HG03469 (cell line): ENCODE measurements at regions not wholly inside any gene's neighbourhood (a gene's known extent, or its start where the extent isn't known, plus 50 kb on each side); places are given as distances from the start of the nearest gene placed in this dataset.
"Not testable (repeated sequence)": the region's sequence is repeated elsewhere in the genome, so short reads cannot be mapped to it uniquely, and the experiment has no call there.

Experiments
- ATAC-seq: cut with Tn5 transposase; IDR thresholded peaks from one replicate; pipeline ENCODE4 v1.9.1; 2021; ENCODE audit warnings: mild to moderate bottlenecking, moderate library complexity, moderate number of reproducible peaks; ENCODE audit not compliant: unreplicated experiment

DNA sequence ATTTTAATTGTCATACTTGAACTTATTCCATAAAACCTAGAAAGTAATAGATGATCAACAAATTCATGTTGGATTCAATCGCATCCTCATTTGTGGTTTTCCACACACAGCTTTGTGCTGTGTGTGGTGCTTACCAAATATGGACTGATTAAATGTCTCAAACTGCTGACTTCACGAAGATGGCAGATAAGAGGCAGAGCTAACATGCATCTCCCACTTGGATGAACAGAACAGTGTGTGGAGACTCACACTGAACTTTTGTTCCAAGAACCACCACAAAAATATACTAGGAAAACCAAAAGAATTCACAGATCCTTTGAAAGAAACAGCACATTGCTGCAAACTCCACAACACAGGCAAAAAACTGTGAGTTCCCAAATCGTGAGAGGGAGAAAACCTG, 603.7 kb downstream of the TENT5A start:
- ATAC-seq = no peak

DNA sequence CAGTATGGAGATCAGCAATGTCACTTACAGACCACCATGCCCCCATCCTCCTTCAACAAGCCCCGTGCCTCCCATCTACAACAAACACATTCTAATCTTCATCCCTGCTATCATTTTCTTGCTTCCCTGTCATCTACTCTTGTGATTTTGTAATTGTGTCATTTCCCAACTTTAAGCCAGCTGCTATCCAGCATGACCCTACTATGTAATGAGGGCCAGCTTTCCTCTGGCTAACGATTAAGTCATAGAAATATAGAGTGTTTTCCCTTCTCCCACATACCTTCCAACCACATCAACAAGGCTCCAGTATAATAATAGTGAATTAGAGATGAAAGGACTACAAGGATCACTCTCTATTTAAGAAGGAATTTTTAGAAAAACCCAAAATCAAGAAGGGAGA, 607.0 kb downstream of the TENT5A start:
- no peak for ATAC-seq

DNA sequence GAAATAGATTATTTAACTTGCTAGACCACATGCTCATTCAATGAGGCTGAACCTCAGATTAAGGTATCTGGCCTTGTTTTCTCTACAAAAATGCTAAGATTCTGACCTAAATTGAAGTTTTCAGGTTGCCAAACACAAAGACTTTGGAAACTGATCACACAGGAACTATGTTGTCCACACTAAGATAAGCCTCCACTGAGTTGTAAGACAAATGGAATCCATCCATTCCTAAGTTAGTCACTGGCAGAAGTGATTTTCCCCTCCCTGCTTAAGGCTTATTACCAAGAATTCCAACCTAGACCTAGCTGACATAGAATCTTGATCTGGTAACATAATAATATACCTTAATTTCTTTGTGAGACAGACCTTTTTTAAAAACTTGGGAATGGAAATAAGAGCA, 608.1 kb downstream of the TENT5A start:
- no peak for ATAC-seq

DNA sequence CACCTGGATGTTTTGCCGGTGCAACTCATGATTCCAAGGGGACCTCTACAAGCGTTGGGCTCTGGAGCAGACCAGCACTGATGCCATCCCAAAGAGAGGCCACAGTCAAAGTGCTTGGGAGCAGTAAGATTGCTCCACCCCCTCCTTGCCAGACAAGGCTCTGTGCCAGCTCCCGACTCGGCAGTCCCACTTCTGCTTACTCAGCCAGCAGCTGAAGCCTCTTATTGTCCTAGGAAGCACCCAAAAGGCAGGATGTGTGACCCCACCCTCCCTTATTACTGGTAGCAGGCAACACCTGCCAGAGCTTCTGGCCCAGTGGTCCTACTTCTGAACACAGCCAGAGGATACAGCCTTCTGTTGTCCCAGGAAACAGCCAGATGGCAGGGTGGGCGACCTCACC, 614.2 kb downstream of the TENT5A start:
- no peak for ATAC-seq

DNA sequence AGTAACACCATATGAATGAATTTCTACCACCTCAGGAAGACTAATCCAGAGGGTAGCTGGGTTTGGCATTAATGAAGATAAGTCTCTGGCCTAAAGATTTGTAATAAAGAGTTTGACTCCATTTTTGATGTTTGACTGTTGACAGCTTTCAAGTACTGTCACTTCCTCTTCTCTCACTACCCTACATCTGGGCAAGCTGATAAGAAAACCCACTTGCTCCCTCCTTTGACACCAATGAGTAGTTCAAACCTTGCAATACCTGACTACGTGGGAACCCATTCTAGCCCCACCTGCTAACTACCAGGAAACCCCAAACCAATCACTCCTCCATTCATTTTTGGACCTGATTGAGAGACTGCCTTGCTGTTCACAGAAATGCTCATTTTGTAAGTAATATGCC, 621.5 kb downstream of the TENT5A start:
- ATAC-seq = no peak

DNA sequence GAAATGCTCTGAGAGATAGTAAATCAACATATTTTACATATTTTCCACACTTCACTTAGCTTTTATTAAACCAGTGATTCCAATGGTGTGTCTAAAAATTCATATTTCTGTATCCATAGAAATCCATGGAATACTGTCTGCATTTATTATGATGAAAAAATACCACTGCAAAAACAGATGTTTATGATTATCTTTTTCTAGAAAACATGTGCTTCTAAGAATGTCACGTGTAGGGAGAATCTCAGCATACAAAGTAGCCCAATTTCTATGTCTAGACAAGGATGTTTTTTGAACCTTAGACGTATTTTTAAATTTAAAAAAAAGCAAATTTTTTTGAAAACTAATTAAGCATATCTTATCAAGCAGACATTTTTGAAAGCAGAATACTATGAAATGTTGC, 622.4 kb downstream of the TENT5A start:
- no peak for ATAC-seq

DNA sequence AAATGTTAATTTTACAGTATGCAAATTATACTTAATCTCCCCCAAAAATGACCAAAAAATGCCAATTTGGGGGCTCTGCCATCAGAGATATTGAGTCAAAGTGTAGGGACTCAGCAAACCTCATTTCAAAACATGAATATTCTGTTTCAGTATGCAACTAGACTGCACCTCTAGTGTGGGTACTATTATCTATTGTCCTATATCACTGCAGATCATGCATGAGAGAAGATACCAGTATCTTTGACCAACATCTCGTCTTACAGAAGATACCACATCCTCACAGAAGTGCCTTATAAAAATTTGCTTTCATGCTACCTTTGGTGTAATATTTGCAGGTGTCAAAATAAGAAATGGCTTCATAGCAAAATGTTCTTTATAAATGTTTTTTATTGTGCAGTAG, 623.8 kb downstream of the TENT5A start:
- no peak for ATAC-seq

DNA sequence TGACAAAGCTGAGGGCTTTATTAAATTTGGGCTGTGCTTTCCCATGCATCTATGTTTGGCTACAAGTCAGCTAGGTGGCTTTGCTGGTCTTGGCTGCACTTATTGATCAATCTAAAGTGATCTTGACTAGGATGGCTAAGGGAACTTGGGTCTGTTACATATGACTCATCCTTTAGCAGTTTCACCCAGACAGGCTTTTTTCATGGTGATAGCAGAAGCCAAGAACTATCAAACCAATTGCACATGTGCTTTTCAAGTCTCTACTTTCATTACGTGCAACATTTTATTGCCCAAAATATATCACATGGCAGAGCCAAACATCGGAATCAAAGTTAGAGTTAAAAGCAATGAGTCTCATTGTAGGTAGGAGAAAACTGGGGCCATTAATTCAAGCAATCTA, 626.3 kb downstream of the TENT5A start:
- no peak for ATAC-seq

DNA sequence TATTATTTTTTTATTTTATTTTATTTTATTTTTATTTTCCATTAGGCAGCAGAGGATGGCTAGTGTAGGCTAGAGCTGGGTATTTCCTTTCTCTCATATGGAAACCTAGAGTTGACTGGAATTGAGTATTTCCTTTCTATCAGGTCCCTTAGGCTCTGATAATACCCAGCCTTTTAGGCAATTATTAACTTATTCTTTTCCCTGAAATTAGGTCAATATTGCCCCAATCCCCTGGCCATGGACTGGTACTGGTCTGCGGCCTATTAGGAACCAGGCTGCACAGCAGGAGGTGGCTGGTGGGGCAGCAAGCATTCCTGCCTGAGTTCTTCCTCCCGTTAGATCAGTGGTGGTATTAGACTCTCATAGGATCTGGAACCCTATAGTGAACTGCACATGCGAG, 632.2 kb downstream of the TENT5A start:
- no peak for ATAC-seq

DNA sequence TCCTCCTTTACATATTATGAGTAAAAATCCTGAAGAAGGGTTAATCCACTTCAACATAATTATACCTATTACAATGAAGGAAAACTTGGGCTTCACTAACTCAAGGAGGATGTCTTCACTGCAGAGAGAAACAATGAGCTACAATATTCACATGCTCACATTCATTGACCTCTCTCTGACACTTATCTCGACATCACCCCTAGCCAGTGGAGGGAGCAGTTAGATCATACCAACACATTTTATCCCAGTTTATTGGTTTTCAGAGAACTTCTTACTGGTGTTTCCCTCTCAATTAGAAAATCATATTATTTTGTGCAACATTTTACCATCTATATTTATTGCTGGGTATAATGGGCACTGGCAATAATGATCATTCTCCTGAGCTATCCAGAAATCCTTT, 646.5 kb downstream of the TENT5A start:
- ATAC-seq = no peak

DNA sequence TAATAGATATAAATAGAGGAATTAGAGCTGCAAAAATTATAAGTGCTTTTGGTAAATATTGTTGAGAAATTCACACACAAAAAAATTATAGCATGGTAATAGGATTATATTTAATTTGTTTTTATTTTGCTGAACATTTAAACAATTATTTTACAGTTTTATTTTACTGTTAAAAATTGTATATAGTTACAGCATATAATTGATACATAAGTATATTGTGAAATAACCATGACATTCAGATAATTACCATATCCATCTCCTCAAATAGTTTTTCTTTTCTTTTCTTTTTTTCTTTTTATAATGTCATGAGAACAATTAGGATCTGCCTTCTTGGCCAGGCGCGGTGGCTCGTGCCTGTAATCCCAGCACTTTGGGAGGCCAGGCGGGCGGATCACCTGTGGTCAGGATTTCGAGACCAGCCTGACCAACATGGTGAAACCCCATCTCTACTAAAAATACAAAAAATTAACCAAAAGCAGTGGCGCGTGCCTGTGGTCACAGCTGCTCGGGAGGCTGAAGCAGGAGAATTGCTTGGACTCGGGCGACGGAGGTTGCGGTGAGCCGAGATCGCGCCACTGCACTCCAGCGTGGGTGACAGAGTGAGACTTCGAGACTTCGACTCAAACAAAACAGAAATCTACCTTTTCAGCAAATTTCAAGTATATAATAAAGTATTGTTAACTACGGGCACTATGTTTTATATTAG, 654.2 kb downstream of the TENT5A start:
- no peak for ATAC-seq

DNA sequence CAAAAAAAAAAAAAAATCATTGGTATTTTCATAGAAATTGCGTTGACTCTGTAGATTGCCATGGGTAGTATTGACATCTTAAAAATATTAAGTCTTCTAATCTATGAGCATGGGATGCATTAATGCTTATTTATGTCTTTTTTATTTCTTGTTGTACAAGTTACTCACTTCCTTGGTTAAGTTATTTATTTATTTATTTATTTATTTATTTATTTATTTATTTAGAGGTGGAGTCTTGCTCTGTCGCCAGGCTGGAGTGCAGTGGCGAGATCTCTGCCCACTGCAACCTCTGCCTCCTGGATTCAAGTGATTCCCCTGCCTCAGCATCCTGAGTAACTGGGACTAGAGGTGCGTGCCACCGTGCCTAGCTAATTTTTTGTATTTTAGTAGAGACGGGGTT, 656.0 kb downstream of the TENT5A start:
- not testable (repeated sequence) for ATAC-seq

DNA sequence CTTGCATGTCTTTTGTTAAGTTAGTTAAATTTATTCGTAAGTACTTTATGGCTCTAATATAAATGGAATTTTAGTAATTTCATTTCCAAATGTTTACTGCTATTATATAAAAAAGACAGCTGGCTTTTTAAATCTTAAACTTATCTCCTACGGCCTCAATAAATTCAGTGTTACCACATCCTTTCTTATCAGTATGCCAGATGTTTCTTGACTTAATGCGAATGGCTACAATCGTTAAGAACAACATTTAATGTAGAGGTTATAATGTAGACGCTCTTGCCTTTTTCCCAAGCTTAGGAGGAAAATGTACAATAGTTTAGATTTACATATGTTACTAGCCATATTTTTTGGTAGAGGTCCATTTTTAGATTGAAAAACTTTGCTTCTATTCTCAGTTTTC, 659.4 kb downstream of the TENT5A start:
- no peak for ATAC-seq

DNA sequence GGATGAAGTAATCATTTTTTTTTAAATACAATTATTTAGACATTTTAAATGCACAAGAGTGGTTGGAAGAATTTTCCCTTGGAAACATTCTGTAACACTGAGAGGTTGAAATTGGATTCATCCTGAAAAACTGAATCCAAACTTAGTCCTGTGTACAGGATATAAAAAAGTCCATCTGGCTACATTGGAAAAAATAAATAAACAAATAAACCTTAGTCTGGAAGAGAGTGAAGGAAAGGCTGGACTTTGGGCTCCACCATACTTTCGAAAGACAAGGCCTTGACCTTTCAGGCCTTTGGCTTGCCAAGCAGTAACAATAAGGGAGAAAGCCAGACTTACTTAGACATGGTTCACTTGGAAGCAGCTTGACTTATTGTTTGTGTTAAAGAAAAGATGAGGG, 664.3 kb downstream of the TENT5A start:
- no peak for ATAC-seq

DNA sequence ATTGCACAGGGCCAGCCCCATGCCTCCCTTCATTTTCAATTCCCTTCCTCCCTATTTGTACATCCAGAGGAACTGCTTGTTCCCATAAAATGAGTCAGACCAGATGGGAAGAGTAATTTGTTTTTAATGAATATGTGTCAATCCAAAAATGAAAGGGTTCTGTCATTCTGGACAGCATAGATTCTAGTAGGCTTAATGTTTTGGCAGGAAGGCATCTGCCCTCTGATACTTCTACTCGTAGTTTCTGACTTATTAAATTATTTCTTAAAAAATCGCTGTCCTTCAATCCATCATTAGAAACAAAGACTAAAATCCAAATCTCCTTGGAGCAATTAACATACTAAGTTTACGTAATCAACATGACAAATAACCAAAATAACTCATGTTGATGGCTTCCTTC, 665.5 kb downstream of the TENT5A start:
- no peak for ATAC-seq

DNA sequence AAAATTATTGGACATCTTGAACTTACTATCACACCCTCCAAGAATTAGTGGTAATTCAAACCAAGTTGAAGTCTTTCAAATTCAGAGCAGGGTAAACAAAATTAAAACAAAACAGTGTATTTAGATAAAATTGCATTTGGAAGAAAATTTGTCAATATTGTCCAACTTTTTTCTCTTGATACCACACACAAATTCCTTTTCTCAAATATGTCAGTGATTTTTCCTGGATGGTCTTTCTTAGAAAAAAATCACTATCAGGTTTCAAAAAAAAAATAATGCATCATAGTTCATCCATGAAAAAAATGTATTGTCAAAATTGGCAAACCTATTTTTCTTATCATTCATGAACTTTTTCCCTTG, 667.1 kb downstream of the TENT5A start:
- no peak for ATAC-seq

DNA sequence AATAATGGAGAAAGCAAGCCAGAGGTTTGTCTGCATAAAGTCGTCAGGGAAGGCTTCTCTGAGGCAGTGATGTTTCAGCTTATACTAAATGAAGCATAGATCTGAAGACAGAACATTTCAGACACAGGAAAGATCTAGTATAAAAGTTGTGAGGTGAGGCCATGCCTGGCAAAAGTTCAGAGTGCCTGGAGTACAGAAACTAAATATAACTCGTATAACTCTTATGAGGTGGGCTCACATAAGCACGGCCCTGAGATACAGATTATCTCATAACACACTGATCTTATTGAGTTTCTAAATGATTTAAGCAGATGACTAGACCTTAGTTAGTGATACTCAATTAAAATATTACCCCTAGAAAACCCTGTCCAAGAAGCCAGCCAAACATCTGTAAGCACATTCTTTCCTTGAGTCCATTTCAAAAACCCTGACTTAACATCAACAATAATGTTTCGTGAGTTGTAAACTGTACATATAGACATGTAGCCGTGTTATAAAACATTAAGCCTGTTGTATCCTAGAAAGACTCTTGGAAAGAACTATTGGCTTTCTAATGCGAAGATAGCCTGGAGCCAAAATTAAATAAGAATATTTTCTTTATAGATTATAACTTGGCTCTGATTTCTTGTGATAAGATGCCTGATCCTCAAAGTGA, 667.6 kb downstream of the TENT5A start:
- no peak for ATAC-seq

DNA sequence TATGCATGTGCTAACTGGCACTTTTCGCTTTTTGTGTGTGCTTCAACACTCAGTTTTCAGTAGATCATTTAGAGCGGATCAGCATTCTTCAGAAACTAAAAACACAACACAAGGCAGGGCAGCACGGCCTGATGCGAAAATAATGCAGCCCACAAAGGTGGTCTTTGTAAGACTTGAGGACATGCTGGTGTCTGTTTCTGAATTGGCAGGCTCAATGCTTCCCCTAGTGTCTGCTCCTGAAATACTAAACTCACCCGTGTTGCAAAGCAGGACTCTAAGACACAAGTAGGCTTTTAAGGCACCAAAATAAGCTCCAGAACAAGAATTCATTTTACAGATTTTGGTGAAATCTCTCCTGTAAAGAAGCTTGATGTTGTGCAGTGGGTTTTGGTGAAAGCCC, 676.5 kb downstream of the TENT5A start:
- ATAC-seq = no peak

DNA sequence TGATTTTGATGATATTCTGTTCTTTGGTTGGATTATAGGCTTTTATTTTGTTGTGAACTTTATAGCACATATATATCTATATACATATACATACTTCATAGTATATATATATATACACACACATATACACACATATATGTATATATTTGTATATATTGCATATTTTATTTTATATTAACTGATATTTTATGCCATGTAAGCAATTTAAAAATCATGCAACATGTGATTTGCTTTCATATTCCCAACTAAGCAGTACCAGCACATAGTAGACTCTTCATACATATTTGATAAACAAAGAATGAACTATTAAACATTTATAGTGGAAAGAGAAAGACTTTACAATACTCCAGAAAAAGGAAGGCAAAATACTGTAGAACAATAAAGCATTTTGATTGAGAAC, 679.2 kb downstream of the TENT5A start:
- ATAC-seq = no peak

DNA sequence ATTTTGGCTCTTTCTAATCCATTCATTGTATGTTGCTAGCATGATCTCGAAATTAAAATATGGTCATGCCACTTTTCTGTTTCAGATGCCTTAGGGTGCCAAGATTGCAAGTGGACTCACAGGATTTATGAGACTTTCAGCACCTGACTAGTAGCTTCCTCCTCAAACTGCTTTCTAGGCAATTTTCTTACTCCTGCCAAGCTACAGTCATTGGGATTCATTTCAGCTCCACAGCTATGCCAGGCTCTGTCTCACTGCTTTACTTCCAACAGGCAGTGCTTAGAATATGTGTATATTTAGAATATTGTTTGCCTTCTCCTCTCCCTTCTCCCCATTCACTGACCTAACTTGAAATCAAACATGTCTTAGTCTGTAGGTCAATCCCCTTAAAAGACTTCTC, 681.4 kb downstream of the TENT5A start:
- no peak for ATAC-seq

DNA sequence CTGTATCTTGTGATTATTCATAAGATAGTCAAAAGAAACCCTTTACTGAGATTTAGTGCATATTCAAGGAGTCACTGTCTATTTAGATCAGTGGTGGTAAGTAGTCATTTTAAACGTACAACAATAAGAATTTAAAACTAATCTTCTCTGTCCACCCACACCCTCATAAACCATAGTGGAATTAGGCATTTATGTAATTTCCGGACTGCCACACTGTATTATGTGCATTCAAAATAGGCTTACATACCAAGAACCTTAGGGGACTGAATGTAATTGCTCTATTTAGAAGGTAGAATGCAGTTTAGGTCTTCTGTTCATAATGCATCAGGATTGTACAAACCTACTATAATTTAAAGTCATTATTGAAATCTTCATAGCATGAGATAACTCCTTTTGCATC, 685.4 kb downstream of the TENT5A start:
- ATAC-seq = no peak

DNA sequence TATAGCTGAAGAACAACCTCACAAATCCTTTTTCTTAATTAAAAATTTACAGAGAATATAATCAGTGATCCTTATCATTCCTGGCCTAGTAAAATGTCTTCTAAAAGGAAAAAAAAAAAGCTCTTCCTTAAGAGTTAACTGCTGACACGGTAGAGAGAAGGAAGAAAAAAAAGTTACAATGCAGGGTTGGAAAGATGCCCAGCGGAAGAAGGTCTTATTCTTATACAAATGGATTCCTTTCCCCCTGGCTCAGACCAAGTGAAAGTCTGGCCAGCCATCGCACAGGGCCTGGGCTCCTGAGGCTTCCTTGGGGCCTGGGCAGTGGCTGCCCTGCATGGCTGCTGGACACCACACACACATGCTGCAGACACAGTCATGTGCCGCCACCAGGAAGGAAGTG, 688.6 kb downstream of the TENT5A start:
- no peak for ATAC-seq

DNA sequence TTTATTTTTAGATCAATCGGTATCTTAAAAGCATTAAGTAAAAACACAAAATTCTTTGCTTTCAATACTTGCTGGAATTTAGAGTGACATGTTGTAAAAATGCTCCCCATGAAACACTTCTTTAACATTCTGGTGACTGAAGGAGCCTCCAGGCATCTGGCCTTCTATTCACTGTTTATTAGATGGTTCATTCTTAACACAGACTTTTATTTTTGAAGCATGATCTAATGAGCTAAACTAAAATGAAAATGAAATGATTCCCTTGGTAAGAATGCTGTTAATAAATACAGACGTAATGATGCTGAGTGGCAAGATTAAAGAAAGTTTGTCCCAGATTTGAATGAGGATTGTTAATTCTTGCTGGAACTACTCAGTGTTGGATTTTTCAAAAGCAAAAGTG, 698.4 kb downstream of the TENT5A start:
- ATAC-seq = no peak
